B cell (primary cell): ENCODE measurements at regions not wholly inside any gene's neighbourhood (a gene's known extent, or its start where the extent isn't known, plus 50 kb on each side); places are given as distances from the start of the nearest gene placed in this dataset.

Experiments
- ATAC-seq: fragments of 200-7000 bp; cut with Tn5 transposase; one replicate; pipeline ENCODE4 v1.10.0; 2021; ENCODE audit warnings: low read depth, mild to moderate bottlenecking, moderate number of reproducible peaks, moderate library complexity
- CTCF ChIA-PET: fragments of 350-600 bp; sonication (Branson Sonifier 250); formaldehyde crosslinking; loops from one replicate; lab custom pipeline; 2021; ENCODE audit warnings: antibody characterized with exemption, inconsistent platforms; lab: Charles Lee
- POLR2A ChIA-PET: fragments of 350-600 bp; sonication (Branson Sonifier 250); formaldehyde crosslinking; loops from one replicate; lab custom pipeline; 2021; ENCODE audit warnings: antibody characterized with exemption; lab: Charles Lee
- DNase-seq: peaks from one replicate; pipeline ENCODE4 v3.0.0; 2013
- H2AFZ ChIP-seq: 2 replicates; pipeline ENCODE4 v1.6.1; 2012; ENCODE audit warnings: mild to moderate bottlenecking, low read depth, low read length; ENCODE audit not compliant: insufficient read depth, poor library complexity, severe bottlenecking
- H3K27ac ChIP-seq, 2 donors: 1 replicate in 1 of 2; 2 replicates in 1 of 2; pipeline ENCODE4 v1.5.1; 2012 to 2013; ENCODE audit warnings: low read length in 2 of 2, mild to moderate bottlenecking in 2 of 2, moderate library complexity in 1 of 2
- H3K27me3 ChIP-seq, 4 experiments: fragments of 200-600 bp in 1 of 4; sonication (generic) in 1 of 4; replicated peaks in 1 of 4; 1 replicate in 2 of 4; 2 replicates in 2 of 4; pipeline versions ENCODE4 v1.6.1 to v1.7.0; 2013 to 2016; ENCODE audit warnings: low read length in 3 of 4, mild to moderate bottlenecking in 2 of 4, mixed read lengths in 1 of 4, moderate library complexity in 1 of 4; ENCODE audit not compliant: insufficient read depth in 4 of 4, control insufficient read depth in 3 of 4; ENCODE audit errors: control extremely low read depth in 1 of 4
- H3K36me3 ChIP-seq, 2 experiments: replicated peaks in 1 of 2; 1 replicate in 1 of 2; 2 replicates in 1 of 2; pipeline versions ENCODE4 v1.6.1 to v1.7.1; 2013; ENCODE audit warnings: low read length in 1 of 2; ENCODE audit not compliant: insufficient read depth in 2 of 2, control insufficient read depth in 1 of 2; ENCODE audit errors: control extremely low read depth in 1 of 2, extremely low read depth in 1 of 2
- H3K4me1 ChIP-seq, 2 donors: fragments of 200-600 bp in 1 of 2; sonication (generic) in 1 of 2; 1 replicate in 1 of 2; 2 replicates in 1 of 2; pipeline versions ENCODE4 v1.5.1 to v1.6.1; 2013 to 2017; ENCODE audit warnings: low read length in 2 of 2; ENCODE audit not compliant: control insufficient read depth in 2 of 2, insufficient read depth in 2 of 2
- H3K4me2 ChIP-seq: replicated peaks from 2 replicates; pipeline ENCODE3; 2012; ENCODE audit warnings: mild to moderate bottlenecking, low read depth, low read length; ENCODE audit not compliant: poor library complexity, severe bottlenecking
- H3K4me3 ChIP-seq, 5 experiments: fragments of 200-600 bp in 1 of 5; sonication (generic) in 1 of 5; 1 replicate in 3 of 5; 2 replicates in 2 of 5; pipeline versions ENCODE4 v1.5.1 to v1.7.0; 2011 to 2016; ENCODE audit warnings: low read length in 4 of 5, mild to moderate bottlenecking in 4 of 5, low read depth in 2 of 5, control low read depth in 1 of 5, moderate library complexity in 1 of 5; ENCODE audit not compliant: insufficient read depth in 1 of 5; ENCODE audit errors: control extremely low read depth in 1 of 5, extremely low read depth in 1 of 5
- H3K79me2 ChIP-seq: fragments of 200-600 bp; sonication (generic); one replicate; pipeline ENCODE4 v1.6.0; 2016; ENCODE audit warnings: low read length; ENCODE audit not compliant: control insufficient read depth, insufficient read depth
- H3K9ac ChIP-seq: fragments of 200-600 bp; sonication (generic); 2 replicates; pipeline ENCODE4 v1.6.1; 2017; ENCODE audit warnings: mild to moderate bottlenecking, low read length, moderate library complexity
- H3K9me3 ChIP-seq, 3 donors: one replicate each; pipeline versions ENCODE4 v1.6.1 to v1.7.1; 2013; ENCODE audit warnings: low read length in 2 of 3; ENCODE audit not compliant: control insufficient read depth in 2 of 3, insufficient read depth in 1 of 3; ENCODE audit errors: control extremely low read depth in 1 of 3
- H4K20me1 ChIP-seq: 2 replicates; pipeline ENCODE4 v1.6.0; 2012; ENCODE audit warnings: mild to moderate bottlenecking, low read length; ENCODE audit not compliant: insufficient read depth, control insufficient read depth, poor library complexity, severe bottlenecking
- H3K27ac Mint-ChIP-seq: one replicate; pipeline ENCODE4 v1.8.0; 2021; ENCODE audit warnings: mixed read lengths
- H3K27me3 Mint-ChIP-seq: one replicate; pipeline ENCODE4 v1.8.0; 2021; ENCODE audit warnings: mixed read lengths
- H3K4me1 Mint-ChIP-seq: one replicate; pipeline ENCODE4 v1.8.0; 2021; ENCODE audit warnings: mixed read lengths
- H3K4me3 Mint-ChIP-seq: one replicate; pipeline ENCODE4 v1.8.0; 2021; ENCODE audit warnings: mixed read lengths
- H3K9me3 Mint-ChIP-seq: one replicate; pipeline ENCODE4 v1.8.0; 2022; ENCODE audit warnings: mixed read lengths; ENCODE audit not compliant: insufficient read depth
- CTCF ChIP-seq: fragments of 200-600 bp; IDR thresholded peaks from one replicate; pipeline ENCODE4 v1.8.0; 2022; ENCODE audit warnings: antibody characterized with exemption, mild to moderate bottlenecking
- EZH2 ChIP-seq: IDR thresholded peaks from 2 replicates; pipeline ENCODE4 v1.6.1; 2012; ENCODE audit warnings: borderline replicate concordance, low read depth, mild to moderate bottlenecking, moderate library complexity, low read length; ENCODE audit not compliant: insufficient read depth, poor library complexity, severe bottlenecking
- WGBS: methylation state at CpG from one replicate; pipeline ENCODE4 v1.1.5; 2013; ENCODE audit warnings: missing lambda C conversion rate; ENCODE audit not compliant: insufficient coverage; 5-methylcytosine and 5-hydroxymethylcytosine counted together
- intact Hi-C: fragments of 100-400 bp; cut with micrococcal nuclease; formaldehyde crosslinking; loops from one replicate; pipeline ENCODE4 v1.10.0; 2022

GRCh38 chr11:116357784-116358544 is 414.8 kb downstream of the BUD13 start:
- CTCF ChIA-PET, result no interaction called here
- no peak for ATAC-seq
- WGBS, result 47% methylated on average over 37 of the region's 37 CpGs

GRCh38 chr11:116356451-116356850 is 416.3 kb downstream of the BUD13 start:
- Mint-ChIP-seq H3K4me1 (no peaks in the 10 kb centered on the region), H3K27ac (no peak overlapping the region), H3K9me3 (no peaks in the 10 kb centered on the region), H3K4me3 (no peak overlapping the region), H3K27me3 (peaks cover 7% of the 10 kb centered on the region)
- no peaks in the 10 kb centered on the region for H3K79me2 ChIP-seq
- 47% methylated on average over 6 of the region's 7 CpGs for WGBS
- ChIA-PET POLR2A (no interaction called here), CTCF (no interaction called here)
- ATAC-seq, result no peak
- H3K27me3 ChIP-seq, result peaks cover 0 to 5% (median 1%) of the 10 kb centered on the region in 4 experiments
- intact Hi-C loops, result no loop called here
- no peaks in the 10 kb centered on the region for H3K36me3 ChIP-seq
- H2AFZ ChIP-seq, result no peak overlapping the region
- H3K4me2 ChIP-seq, result no peak overlapping the region
- peaks cover 0 to 18% (median 0%) of the 10 kb centered on the region in 3 donors for H3K9me3 ChIP-seq
- H3K4me1 ChIP-seq, result no peaks in the 10 kb centered on the region
- no peak for DNase-seq
- H3K4me3 ChIP-seq, result no peak overlapping the region
- no peak for TF ChIP-seq CTCF
- TF ChIP-seq EZH2, result no peak
- no peak overlapping the region for H3K9ac ChIP-seq
- H3K27ac ChIP-seq, result no peak overlapping the region
- H4K20me1 ChIP-seq, result no peaks in the 10 kb centered on the region

More at GRCh38 chr11:116357784-116358544, 414.8 kb downstream of the BUD13 start:
- H3K4me2 ChIP-seq, result no peak overlapping the region
- no peak overlapping the region for H3K27ac ChIP-seq
- peaks cover 0 to 5% (median 1%) of the 10 kb centered on the region in 4 experiments for H3K27me3 ChIP-seq
- Mint-ChIP-seq H3K4me3 (no peak overlapping the region), H3K4me1 (no peaks in the 10 kb centered on the region), H3K9me3 (no peaks in the 10 kb centered on the region), H3K27me3 (peaks cover 13% of the 10 kb centered on the region), H3K27ac (no peak overlapping the region)
- H3K36me3 ChIP-seq, result no peaks in the 10 kb centered on the region
- TF ChIP-seq CTCF, result no peak
- peaks cover 0 to 18% (median 0%) of the 10 kb centered on the region in 3 donors for H3K9me3 ChIP-seq
- POLR2A ChIA-PET, result no interaction called here
- no peak overlapping the region for H3K4me3 ChIP-seq
- no peaks in the 10 kb centered on the region for H3K79me2 ChIP-seq
- intact Hi-C loops, result no loop called here
- H3K4me1 ChIP-seq, result no peaks in the 10 kb centered on the region
- no peak overlapping the region for H2AFZ ChIP-seq
- H3K9ac ChIP-seq, result no peak overlapping the region
- H4K20me1 ChIP-seq, result no peaks in the 10 kb centered on the region
- DNase-seq, result no peak
